ENCODE measurements at regions not wholly inside any gene's neighbourhood (a gene's known extent, or its start where the extent isn't known, plus 50 kb on each side); places are given as distances from the start of the nearest gene placed in this dataset.

DNA sequence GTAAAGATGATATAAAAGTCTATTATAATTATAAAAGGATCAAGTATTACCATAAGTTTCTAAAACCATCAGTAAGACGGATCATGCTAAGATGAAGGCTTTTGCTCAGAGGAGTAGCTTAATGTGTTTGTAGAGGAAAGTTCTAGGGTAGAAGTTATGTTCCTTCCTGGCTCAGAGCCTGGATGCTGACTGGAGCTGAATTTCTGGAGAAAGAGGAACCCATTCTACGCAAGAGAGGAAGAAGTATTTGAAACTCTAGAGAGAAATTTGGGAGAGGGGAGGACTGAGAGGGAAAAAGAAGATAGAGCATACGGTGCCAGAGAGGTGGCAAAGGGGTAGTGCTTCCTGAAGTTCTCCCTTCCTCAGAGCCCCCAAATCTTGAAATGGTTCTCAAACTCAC, 51.4 kb upstream of the SGCG start:
- TF ChIP-seq CTCF (IDR thresholded peaks at IDR 0.05; ENCODE audit: low read depth, low read length), result no peak
- H3K4me3 ChIP-seq (ENCODE audit: low read depth, low read length), result no peak overlapping the region

Measured in WI38 (cell line).